IMR-90 (cell line): ENCODE measurements at regions not wholly inside any gene's neighbourhood (a gene's known extent, or its start where the extent isn't known, plus 50 kb on each side); places are given as distances from the start of the nearest gene placed in this dataset.

Experiments
- MAFK ChIP-seq: IDR thresholded peaks from 2 replicates; pipeline ENCODE4 v1.6.1; 2012; ENCODE audit warnings: low read depth, low read length, improper control_type of control experiment
- MAZ ChIP-seq: IDR thresholded peaks from 2 replicates; pipeline ENCODE4 v1.6.1; 2012; ENCODE audit warnings: low read depth, mild to moderate bottlenecking, low read length, improper control_type of control experiment, moderate library complexity, borderline replicate concordance
- POLR2A ChIP-seq: IDR thresholded peaks from 2 replicates; pipeline ENCODE4 v1.6.1; 2012; ENCODE audit warnings: mild to moderate bottlenecking, low read depth, low read length
- RAD21 ChIP-seq: IDR thresholded peaks from 2 replicates; pipeline ENCODE4 v1.6.1; 2012; ENCODE audit warnings: low read length, improper control_type of control experiment
- RCOR1 ChIP-seq: IDR thresholded peaks from 2 replicates; pipeline ENCODE4 v1.6.1; 2012; ENCODE audit warnings: mild to moderate bottlenecking, low read length, improper control_type of control experiment; ENCODE audit not compliant: insufficient replicate concordance
- SMC3 ChIP-seq: fragments of 150-350 bp; IDR thresholded peaks from 2 replicates; pipeline ENCODE4 v1.6.1; 2016; ENCODE audit warnings: low read depth, mild to moderate bottlenecking, antibody characterized with exemption, low read length, moderate library complexity
- TF ChIP-seq, protein P1 (sequence below): conservative IDR thresholded peaks from 2 replicates; pipeline ENCODE4 v1.5.1; 2012; ENCODE audit warnings: mild to moderate bottlenecking, low read depth, low read length, improper control_type of control experiment
- TF ChIP-seq, protein P2 (sequence below): fragments of 150-350 bp; IDR thresholded peaks from 2 replicates; pipeline ENCODE4 v1.6.1; 2017; ENCODE audit warnings: mild to moderate bottlenecking, antibody characterized with exemption, low read length, low read depth

DNA sequence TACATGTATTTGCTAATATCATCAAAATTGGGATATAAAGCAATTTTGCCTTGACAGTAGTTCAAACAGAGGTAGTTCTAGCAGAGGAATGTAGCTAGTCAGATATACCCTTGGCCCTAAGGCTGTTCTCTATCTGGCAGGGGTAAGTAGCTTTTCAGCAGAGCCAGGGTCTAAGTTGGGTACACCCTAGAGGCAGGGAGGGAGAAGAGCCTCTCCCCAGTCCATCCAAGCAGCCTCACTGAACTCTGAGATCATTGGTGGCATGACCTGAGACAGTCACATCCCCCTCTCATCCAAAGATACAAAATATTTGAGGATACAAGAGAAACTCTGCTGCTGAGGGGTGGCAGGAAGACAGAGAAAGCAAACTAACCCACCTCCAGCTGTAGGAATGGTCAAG lies 343.7 kb downstream of the DHX15 start:
- TF ChIP-seq, protein P1, sequence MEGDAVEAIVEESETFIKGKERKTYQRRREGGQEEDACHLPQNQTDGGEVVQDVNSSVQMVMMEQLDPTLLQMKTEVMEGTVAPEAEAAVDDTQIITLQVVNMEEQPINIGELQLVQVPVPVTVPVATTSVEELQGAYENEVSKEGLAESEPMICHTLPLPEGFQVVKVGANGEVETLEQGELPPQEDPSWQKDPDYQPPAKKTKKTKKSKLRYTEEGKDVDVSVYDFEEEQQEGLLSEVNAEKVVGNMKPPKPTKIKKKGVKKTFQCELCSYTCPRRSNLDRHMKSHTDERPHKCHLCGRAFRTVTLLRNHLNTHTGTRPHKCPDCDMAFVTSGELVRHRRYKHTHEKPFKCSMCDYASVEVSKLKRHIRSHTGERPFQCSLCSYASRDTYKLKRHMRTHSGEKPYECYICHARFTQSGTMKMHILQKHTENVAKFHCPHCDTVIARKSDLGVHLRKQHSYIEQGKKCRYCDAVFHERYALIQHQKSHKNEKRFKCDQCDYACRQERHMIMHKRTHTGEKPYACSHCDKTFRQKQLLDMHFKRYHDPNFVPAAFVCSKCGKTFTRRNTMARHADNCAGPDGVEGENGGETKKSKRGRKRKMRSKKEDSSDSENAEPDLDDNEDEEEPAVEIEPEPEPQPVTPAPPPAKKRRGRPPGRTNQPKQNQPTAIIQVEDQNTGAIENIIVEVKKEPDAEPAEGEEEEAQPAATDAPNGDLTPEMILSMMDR, result no peak
- TF ChIP-seq, protein P2, sequence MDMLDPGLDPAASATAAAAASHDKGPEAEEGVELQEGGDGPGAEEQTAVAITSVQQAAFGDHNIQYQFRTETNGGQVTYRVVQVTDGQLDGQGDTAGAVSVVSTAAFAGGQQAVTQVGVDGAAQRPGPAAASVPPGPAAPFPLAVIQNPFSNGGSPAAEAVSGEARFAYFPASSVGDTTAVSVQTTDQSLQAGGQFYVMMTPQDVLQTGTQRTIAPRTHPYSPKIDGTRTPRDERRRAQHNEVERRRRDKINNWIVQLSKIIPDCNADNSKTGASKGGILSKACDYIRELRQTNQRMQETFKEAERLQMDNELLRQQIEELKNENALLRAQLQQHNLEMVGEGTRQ, result no peak
- no peak for TF ChIP-seq RAD21
- TF ChIP-seq SMC3, result no peak
- no peak for TF ChIP-seq POLR2A
- TF ChIP-seq MAFK, result no peak
- TF ChIP-seq RCOR1, result no peak
- TF ChIP-seq MAZ, result no peak
